ENCODE measurements at regions not wholly inside any gene's neighbourhood (a gene's known extent, or its start where the extent isn't known, plus 50 kb on each side); places are given as distances from the start of the nearest gene placed in this dataset.
"Not testable (repeated sequence)": the region's sequence is repeated elsewhere in the genome, so short reads cannot be mapped to it uniquely, and the experiment has no call there.

DNA sequence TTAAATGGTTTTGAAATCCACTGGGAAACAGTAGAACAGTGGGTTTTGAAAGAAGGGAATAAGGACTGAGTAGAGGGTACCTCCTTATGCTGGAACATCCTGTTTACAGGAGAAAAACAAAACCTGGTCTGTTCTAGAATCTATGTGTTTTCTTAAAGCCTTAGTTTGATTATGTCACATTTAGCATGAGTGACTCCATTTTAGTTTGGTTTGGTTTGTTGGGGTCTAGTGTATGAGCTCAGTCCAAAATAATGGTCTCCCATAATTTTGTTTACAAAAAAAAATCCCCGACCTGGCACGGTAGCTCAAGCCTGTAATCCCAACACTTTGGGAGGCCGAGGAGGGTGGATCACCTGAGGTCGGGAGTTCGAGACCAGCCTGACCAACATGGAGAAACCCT is 179.4 kb downstream of the FAM76B start:
- TF ChIP-seq, protein P1, sequence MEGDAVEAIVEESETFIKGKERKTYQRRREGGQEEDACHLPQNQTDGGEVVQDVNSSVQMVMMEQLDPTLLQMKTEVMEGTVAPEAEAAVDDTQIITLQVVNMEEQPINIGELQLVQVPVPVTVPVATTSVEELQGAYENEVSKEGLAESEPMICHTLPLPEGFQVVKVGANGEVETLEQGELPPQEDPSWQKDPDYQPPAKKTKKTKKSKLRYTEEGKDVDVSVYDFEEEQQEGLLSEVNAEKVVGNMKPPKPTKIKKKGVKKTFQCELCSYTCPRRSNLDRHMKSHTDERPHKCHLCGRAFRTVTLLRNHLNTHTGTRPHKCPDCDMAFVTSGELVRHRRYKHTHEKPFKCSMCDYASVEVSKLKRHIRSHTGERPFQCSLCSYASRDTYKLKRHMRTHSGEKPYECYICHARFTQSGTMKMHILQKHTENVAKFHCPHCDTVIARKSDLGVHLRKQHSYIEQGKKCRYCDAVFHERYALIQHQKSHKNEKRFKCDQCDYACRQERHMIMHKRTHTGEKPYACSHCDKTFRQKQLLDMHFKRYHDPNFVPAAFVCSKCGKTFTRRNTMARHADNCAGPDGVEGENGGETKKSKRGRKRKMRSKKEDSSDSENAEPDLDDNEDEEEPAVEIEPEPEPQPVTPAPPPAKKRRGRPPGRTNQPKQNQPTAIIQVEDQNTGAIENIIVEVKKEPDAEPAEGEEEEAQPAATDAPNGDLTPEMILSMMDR (IDR thresholded peaks at IDR 0.05), result not testable (repeated sequence)
- not testable (repeated sequence) for TF ChIP-seq EZH2 (IDR thresholded peaks at IDR 0.05; ENCODE audit: borderline replicate concordance, insufficient read depth, low read depth, low read length, poor library complexity, severe bottlenecking)

All from B cell (primary cell).